ENCODE measurements at regions not wholly inside any gene's neighbourhood (a gene's known extent, or its start where the extent isn't known, plus 50 kb on each side); places are given as distances from the start of the nearest gene placed in this dataset.

GRCh38 chr14:43981135-43981768 is 525.8 kb downstream of the FSCB start:
- no peak for DNase-seq

GRCh38 chr14:43956741-43957140 is 550.3 kb downstream of the FSCB start:
- DNase-seq, result no peak

GRCh38 chr14:43949400-43949799 is 557.7 kb downstream of the FSCB start:
- DNase-seq, result no peak

- DNase-seq, result no peak
Measured at GRCh38 chr14:43939836-43940235, 567.2 kb downstream of the FSCB start.

GRCh38 chr14:43938588-43939281 is 568.3 kb downstream of the FSCB start:
- no peak for DNase-seq

- no peak for DNase-seq
Measured at GRCh38 chr14:43937001-43937400, 570.1 kb downstream of the FSCB start.

GRCh38 chr14:43934102-43934501 is 573.0 kb downstream of the FSCB start:
- no peak for DNase-seq

- DNase-seq, result no peak
Measured at GRCh38 chr14:43914041-43914693, 592.9 kb downstream of the FSCB start.

- DNase-seq, result no peak
Measured at GRCh38 chr14:43903209-43903608, 603.9 kb downstream of the FSCB start.

- no peak for DNase-seq
Measured at GRCh38 chr14:43901911-43902673, 605.0 kb downstream of the FSCB start.

GRCh38 chr14:43900173-43900655 is 606.9 kb downstream of the FSCB start:
- DNase-seq, result no peak

- DNase-seq, result no peak
Measured at GRCh38 chr14:43898687-43899086, 608.4 kb downstream of the FSCB start.

GRCh38 chr14:43896044-43896443 is 611.0 kb downstream of the FSCB start:
- no peak for DNase-seq

GRCh38 chr14:43894534-43894933 is 612.5 kb downstream of the FSCB start:
- no peak for DNase-seq

- no peak for DNase-seq
Measured at GRCh38 chr14:43887523-43887922, 619.6 kb downstream of the FSCB start.

GRCh38 chr14:43877351-43877960 is 629.6 kb downstream of the FSCB start:
- DNase-seq, result no peak

- no peak for DNase-seq
Measured at GRCh38 chr14:43872752-43873655, 634.1 kb downstream of the FSCB start.

GRCh38 chr14:43872222-43872621 is 634.9 kb downstream of the FSCB start:
- no peak for DNase-seq

- no peak for DNase-seq
Measured at GRCh38 chr14:43858981-43859380, 648.1 kb downstream of the FSCB start.

GRCh38 chr14:43855556-43855955 is 651.5 kb downstream of the FSCB start:
- no peak for DNase-seq

- DNase-seq, result no peak
Measured at GRCh38 chr14:43853541-43853940, 653.5 kb downstream of the FSCB start.
